ENCODE measurements at regions not wholly inside any gene's neighbourhood (a gene's known extent, or its start where the extent isn't known, plus 50 kb on each side); places are given as distances from the start of the nearest gene placed in this dataset.

DNA sequence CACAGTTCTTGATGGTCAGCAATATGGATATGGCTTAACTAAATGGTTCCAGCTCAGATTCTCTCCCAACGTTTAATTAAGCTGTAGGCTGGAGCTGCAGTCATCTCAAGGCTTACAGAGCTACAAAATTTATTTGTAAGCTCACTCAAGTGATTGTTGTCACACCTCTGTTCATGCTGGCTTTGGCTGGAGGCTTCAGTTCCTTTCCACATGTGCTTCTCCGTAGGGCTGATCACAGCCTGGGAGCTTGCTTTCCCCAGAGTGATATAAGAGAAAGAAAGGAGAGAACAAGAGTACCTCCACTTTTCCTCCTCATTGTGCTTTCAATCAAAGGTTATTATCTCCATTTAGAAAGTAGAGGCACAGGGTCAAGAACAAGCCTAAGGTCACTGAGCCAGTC, 182.7 kb upstream of the KCNN2 start (continued):
- TF ChIP-seq PYGO2 (tag; IDR thresholded peaks at IDR 0.05) (no peak), ELF4 (CRISPR knock-in tag; IDR thresholded peaks at IDR 0.05) (no peak)

DNA sequence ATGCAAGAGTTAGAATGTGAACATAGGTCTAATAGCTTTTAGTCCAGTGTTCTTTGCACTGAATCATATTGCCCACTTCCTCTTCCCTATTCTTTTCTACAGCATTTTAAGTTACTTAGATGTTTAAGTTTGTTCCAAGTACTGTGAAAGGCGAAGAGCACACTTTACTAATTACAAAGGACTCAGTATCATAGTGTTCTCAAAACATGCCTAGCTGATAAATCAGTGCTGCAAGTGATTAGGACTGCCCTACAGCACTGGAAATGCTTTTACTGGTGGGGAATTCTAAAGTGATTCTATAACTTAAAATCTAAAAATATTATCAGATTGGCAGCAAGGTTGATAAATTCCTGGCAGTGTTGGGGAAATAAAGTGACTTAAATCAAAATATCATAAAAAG, 177.9 kb upstream of the KCNN2 start:
- H3K9ac ChIP-seq (ENCODE audit: insufficient read depth in 1 of 2, low read depth in 2 of 2, low read length in 2 of 2), result no peak overlapping the region
- no peaks in the 10 kb centered on the region for H3K36me3 ChIP-seq (ENCODE audit: control insufficient read depth, insufficient read depth, low read length)
- no peaks in the 10 kb centered on the region for H4K20me1 ChIP-seq (replicated peaks; ENCODE audit: control insufficient read depth, insufficient read depth, low read length)
- FAIRE-seq, result no peak
- ChIA-PET CTCF (ENCODE audit: low intra/inter-chr PET ratio) (no interaction called here), POLR2A (no interaction called here)
- WGBS (ENCODE audit: insufficient coverage, low coverage, missing lambda C conversion rate), result 0% methylated on average over 1 of the region's 1 CpG
- no TSS peak for BruUV-seq (replicated peaks)
- TF ChIP-seq JUNB (CRISPR knock-in tag; conservative IDR thresholded peaks at IDR 0.05), result no peak
- TF ChIP-seq, protein P1, sequence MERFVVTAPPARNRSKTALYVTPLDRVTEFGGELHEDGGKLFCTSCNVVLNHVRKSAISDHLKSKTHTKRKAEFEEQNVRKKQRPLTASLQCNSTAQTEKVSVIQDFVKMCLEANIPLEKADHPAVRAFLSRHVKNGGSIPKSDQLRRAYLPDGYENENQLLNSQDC (CRISPR knock-in tag; IDR thresholded peaks at IDR 0.05), result no peak
- TF ChIP-seq BCL6 (CRISPR knock-in tag; IDR thresholded peaks at IDR 0.05), result no peak
- TF ChIP-seq, protein P2, sequence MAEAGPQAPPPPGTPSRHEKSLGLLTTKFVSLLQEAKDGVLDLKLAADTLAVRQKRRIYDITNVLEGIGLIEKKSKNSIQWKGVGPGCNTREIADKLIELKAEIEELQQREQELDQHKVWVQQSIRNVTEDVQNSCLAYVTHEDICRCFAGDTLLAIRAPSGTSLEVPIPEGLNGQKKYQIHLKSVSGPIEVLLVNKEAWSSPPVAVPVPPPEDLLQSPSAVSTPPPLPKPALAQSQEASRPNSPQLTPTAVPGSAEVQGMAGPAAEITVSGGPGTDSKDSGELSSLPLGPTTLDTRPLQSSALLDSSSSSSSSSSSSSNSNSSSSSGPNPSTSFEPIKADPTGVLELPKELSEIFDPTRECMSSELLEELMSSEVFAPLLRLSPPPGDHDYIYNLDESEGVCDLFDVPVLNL (CRISPR knock-in tag; IDR thresholded peaks at IDR 0.05; ENCODE audit: low read depth), result no peak
- no peak for TF ChIP-seq SNIP1 (IDR thresholded peaks at IDR 0.05; ENCODE audit: low read depth)
- no peak for TF ChIP-seq NCOR1 (IDR thresholded peaks at IDR 0.05)
- intact Hi-C loops (cut with micrococcal nuclease) (no loop called here), in situ Hi-C loops (cut with MboI) (no loop called here)
- H3K4me3 ChIP-seq, result no peak overlapping the region
- H3K27ac ChIP-seq (ENCODE audit: extremely low read depth, low read depth, low read length), result no peak overlapping the region
- no peak overlapping the region for H3K4me2 ChIP-seq (ENCODE audit: insufficient read depth, low read length)
- no peak for ATAC-seq
- no peaks in the 10 kb centered on the region for H3K27me3 ChIP-seq (ENCODE audit: control insufficient read depth in 2 of 2, insufficient read depth in 2 of 2, low read length in 2 of 2)
- H3K9me3 ChIP-seq (replicated peaks; ENCODE audit: control insufficient read depth, insufficient read depth, low read depth, low read length), result no peaks in the 10 kb centered on the region
- H3K79me2 ChIP-seq (ENCODE audit: control insufficient read depth, insufficient read depth, low read length), result no peaks in the 10 kb centered on the region
- DNase-seq (ENCODE audit: extremely low read depth in 1 of 4, low spot score in 3 of 4), result no peak
- no peaks in the 10 kb centered on the region for H3K9me1 ChIP-seq (ENCODE audit: control insufficient read depth, insufficient read depth, low read length)
- H3K4me1 ChIP-seq (replicated peaks in 1 of 2; ENCODE audit: control insufficient read depth in 2 of 2, insufficient read depth in 2 of 2, low read length in 2 of 2), result no peaks in the 10 kb centered on the region
- H2AFZ ChIP-seq (ENCODE audit: low read depth, low read length), result no peak overlapping the region
